ENCODE measurements at regions not wholly inside any gene's neighbourhood (a gene's known extent, or its start where the extent isn't known, plus 50 kb on each side); places are given as distances from the start of the nearest gene placed in this dataset.
"Not testable (repeated sequence)": the region's sequence is repeated elsewhere in the genome, so short reads cannot be mapped to it uniquely, and the experiment has no call there.

GRCh38 chr6:99808992-99809391, 185.0 kb downstream of the MCHR2 start:
- DNase-seq: no peak

DNA sequence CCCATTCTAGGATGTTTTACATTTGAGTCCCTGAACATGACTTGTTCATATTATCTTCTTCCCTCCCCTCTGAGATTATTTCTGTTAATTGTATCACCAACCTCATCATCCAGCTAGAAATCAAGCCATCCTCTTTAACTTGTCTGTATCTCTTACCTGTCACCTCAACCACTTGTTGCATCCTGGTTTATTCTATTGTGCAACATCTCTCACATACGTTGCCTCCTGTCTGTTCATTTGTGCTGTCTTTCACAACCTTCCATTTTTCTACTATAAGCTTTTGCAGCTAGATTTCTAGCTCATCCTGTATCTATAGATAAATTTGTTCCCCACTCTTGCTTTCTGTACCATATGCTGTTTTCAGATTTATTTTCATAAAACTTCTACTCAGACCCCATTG, 183.7 kb downstream of the MCHR2 start:
- no peak for DNase-seq

DNA sequence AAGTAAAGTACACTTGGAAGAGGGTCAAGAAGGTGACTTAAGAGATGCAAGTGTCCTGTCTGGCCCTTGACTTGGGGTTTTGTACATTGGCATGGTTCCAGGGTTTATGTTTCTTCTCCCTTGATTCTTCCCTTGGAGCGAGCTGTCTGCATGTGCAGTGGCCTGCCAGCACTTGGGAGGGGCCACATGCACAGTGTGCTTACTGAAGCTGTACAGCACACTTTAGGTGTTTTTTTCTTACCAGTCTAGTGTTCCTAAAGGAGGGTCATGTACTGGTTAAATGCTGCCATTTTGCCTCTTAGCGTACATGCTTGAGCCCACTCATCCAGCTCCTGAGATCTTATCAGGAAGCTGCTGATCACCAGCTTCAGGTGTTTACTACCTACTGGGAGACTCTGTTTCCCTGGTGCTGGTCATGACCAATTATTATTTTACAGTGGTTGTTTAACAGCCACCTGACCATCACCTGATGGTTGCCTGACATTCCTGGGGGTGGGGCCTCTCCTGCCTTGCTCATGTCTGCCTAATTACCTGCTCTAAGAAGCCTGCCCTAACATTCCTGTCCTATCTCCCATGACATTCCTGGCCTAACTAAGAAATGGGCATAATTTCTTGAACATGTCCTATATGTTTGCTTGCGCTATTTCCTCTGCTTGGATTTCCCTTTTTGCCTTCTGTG, 182.9 kb downstream of the MCHR2 start:
- no peak for DNase-seq

GRCh38 chr6:99811636-99812035, 182.4 kb downstream of the MCHR2 start:
- no peak for DNase-seq

DNA sequence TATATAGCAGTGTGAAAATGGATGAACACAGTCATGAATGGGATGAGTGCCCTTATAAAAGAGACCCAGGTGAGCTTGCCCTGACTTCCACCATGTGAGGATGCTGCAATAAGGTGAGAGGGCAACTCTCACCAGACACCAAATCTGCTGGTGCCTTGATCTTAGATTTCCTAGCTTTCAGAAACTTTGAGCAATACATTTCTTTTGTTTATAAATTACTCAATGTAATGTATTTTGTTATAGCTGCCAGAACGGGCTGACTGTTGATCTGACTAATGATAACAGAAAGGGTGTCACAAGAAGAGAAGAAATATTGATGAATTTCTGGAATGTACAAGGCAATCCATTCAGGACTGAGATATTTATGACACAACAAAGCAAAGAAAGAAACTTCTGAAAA, 180.5 kb downstream of the MCHR2 start:
- no peak for DNase-seq

GRCh38 chr6:99814230-99814928, 179.6 kb downstream of the MCHR2 start:
- no peak for DNase-seq

- no peak for DNase-seq
Measured at GRCh38 chr6:99816795-99817194, 177.2 kb downstream of the MCHR2 start.

- DNase-seq: no peak
Measured at GRCh38 chr6:99818161-99818560, 175.9 kb downstream of the MCHR2 start.

DNA sequence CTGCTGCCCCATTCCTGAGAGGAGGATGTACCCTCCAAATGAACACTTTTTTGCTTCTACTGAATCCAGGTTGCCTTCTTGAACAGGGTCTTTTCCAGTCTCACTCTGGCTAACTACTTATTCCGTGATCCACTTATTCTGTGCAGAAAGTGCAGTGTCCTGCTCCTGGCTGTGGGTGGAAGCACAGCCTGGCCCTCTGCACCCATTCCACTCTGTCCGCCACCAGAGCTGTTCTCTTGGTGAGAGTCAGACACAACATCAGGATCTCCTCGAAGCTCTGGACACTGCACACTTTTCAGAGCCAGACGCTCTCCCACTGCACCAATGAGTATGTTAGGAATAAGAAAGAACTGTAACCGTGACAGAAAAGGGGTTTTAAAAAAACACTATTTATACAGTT, 174.2 kb downstream of the MCHR2 start:
- no peak for DNase-seq

DNA sequence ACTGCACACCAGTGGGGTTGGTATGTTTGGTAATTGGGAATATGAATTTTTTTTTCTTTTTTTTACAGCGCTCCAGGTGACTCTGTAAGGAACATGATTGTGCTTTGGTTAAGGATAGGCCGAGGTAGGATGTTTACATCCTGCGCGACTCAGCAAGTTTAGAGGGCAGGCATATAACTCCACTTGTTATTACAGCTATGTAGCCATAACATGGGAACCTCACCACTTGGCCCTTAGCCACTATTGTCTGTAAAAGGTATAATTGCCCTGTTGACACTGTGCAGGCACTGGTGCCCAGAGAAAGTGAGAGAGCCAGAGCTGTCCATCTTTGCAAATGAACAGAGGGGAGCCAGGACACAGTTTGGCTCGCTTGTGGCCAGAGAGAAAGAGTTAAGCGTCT, 172.9 kb downstream of the MCHR2 start:
- DNase-seq: no peak

GRCh38 chr6:99822741-99823512, 171.1 kb downstream of the MCHR2 start:
- DNase-seq: peak; percentile 13

DNA sequence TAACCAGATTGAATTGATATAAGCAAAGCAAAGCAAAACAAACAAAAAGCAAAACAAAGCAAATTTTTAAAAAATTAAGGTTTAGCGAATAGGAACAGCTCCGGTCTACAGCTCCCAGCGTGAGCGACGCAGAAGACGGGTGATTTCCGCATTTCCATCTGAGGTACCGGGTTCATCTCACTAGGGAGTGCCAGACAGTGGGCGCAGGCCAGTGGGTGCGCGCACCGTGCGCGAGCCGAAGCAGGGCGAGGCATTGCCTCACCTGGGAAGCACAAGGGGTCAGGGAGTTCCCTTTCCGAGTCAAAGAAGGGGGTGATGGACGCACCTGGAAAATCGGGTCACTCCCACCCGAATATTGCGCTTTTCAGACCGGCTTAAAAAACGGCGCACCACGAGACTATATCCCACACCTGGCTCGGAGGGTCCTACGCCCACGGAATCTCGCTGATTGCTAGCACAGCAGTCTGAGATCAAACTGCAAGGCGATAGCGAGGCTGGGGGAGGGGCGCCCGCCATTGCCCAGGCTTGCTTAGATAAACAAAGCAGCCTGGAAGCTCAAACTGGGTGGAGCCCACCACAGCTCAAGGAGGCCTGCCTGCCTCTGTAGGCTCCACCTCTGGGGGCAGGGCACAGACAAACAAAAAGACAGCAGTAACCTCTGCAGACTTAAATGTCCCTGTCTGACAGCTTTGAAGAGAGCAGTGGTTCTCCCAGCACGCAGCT, 170.3 kb downstream of the MCHR2 start:
- DNase-seq: not testable (repeated sequence)

GRCh38 chr6:99833034-99833433, 161.0 kb downstream of the MCHR2 start:
- DNase-seq: no peak

GRCh38 chr6:99836471-99836870, 157.6 kb downstream of the MCHR2 start:
- DNase-seq: no peak

DNA sequence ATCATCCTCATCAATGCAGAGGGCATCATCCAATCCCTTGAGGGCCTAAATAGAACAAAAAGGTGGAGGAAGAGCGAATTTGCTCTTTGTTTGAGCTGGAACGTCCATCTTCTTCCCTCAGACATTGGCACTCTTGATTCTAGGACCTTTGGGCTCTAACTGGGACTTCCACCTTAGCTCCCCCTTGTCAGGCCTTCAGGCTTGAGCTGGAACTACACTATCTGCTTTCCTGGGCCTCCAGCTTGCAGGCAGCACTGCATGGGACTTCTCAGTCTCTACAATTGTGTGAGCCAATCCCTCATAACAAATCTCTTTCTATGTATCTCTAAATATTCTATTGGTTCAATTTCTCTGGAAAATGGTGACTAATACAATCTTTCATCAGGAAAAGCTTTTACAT, 155.4 kb downstream of the MCHR2 start:
- DNase-seq: no peak

- DNase-seq: no peak
Measured at GRCh38 chr6:99841297-99841696, 152.7 kb downstream of the MCHR2 start.

- no peak for DNase-seq
Measured at GRCh38 chr6:99846006-99846405, 148.0 kb downstream of the MCHR2 start.

- DNase-seq: no peak
Measured at GRCh38 chr6:99850841-99851240, 143.2 kb downstream of the MCHR2 start.

GRCh38 chr6:99852031-99852430, 142.0 kb downstream of the MCHR2 start:
- DNase-seq: no peak

DNA sequence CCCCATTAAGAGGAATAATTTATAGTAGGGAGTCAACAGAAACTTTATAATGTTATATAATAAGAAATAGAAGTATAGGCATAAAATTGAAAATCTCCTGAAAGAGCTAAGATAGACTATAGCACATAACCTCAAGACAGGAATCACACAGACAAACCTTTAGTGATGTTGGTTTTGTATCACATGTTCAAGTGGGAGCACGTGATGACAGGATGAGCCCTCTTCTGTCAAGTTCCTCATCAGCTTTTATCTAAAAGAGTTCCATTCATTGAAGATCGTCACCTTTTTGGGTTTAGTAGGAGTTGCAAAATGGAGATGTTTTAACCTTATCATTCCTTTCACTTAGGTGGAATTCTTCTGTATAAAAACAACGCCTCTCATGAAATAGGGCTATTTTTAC, 127.0 kb downstream of the MCHR2 start:
- DNase-seq: no peak

DNA sequence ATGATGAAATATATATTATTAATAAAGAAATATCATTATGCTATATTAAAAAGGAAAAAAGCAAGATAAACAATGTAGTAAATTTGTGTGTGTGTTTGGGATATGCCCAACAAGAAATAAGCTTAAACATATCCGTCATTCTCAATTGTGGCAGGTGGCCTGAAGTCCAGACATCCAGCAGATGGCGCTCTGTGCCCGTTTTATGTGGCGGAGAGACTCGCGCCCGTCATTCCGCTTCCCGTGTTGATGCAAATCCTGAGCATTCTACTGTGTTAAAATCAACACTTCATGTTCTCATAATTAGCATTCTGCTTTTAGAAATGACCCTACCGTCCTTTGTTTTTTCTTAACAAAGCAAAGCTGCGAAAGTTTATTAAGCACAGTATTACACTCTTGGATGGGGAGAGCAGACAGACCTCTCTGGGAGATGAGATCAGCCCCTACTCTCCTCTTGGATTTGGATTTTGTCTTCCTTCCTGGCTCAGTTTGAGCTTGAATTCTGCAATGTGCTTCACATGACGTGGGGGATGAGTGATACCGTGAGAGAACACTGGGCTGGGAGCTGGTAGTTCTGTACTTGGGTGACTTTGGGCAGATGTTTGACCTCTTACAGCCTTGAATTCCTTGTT, 125.8 kb downstream of the MCHR2 start:
- DNase-seq: peak; percentile 79

Measured in activated CD4-positive, alpha-beta T cell treated with anti-CD3 and anti-CD28 coated beads, Interleukin-2, Interleukin-6, amounts not matched to agents 100 ng/mL and 50 ng/mL, durations not matched to agents 16 hours and 8 hours (primary cell).